ENCODE measurements at regions not wholly inside any gene's neighbourhood (a gene's known extent, or its start where the extent isn't known, plus 50 kb on each side); places are given as distances from the start of the nearest gene placed in this dataset.

DNA sequence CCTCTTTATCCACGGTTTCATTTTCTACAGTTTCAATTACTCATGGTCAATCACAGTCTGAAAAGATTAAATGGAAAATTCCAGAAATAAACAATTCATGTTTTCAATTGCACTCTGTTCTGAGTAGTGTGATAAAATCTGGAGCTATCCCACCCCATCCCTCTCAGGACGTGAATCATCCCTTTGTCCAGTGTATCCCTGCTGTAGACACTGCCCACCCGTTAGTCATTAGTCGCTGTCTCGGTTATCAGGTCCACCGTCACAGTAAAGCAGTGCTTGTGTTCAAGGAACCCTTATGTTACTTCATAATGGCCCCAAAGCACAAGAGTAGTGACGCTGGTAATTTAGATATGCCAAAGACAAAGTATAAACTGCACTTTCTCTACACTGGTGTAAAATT is 141.0 kb upstream of the LMNTD1 start:
- Histone ChIP-seq H3K27ac (no peak overlapping the region), H3K27me3 (no peaks in the 10 kb centered on the region), H3K36me3 (no peaks in the 10 kb centered on the region), H3K9me3 (peaks cover 0 to 4% of the 10 kb centered on the region in 2 donors), H3K4me1 (ENCODE audit: insufficient read depth) (no peaks in the 10 kb centered on the region), H3K4me3 (no peak overlapping the region)
- no peak for DNase-seq
- intact Hi-C loops (cut with DNase I) = no loop called here
- 26 to 33% (median 32%) methylated on average over 7 of the region's 7 CpGs for WGBS, 3 donors
- TF ChIP-seq, protein P1, sequence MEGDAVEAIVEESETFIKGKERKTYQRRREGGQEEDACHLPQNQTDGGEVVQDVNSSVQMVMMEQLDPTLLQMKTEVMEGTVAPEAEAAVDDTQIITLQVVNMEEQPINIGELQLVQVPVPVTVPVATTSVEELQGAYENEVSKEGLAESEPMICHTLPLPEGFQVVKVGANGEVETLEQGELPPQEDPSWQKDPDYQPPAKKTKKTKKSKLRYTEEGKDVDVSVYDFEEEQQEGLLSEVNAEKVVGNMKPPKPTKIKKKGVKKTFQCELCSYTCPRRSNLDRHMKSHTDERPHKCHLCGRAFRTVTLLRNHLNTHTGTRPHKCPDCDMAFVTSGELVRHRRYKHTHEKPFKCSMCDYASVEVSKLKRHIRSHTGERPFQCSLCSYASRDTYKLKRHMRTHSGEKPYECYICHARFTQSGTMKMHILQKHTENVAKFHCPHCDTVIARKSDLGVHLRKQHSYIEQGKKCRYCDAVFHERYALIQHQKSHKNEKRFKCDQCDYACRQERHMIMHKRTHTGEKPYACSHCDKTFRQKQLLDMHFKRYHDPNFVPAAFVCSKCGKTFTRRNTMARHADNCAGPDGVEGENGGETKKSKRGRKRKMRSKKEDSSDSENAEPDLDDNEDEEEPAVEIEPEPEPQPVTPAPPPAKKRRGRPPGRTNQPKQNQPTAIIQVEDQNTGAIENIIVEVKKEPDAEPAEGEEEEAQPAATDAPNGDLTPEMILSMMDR (IDR thresholded peaks at IDR 0.05) = no peak
- no peak for TF ChIP-seq POLR2A (IDR thresholded peaks at IDR 0.05)
- no peak for TF ChIP-seq EP300 (IDR thresholded peaks at IDR 0.05)

DNA sequence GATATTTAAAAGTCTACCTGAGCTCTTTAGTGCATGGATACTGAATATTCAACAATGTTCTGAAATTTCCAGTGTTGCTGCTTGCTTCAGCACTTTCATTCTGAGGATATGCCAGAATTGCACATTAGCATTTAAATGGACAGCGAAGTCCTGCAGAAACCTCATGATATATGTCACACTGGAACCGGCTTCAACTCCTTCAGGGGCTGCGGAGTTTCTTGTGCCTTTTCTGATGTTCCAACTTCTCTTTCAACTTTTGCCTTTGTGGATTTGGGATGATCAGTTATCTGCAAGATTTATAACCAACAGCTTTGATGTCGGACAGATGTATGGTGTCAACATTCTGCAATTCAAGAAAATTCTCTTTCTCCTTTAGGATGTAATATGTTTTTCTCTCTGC is 142.5 kb upstream of the LMNTD1 start:
- intact Hi-C loops (cut with DNase I) = no loop called here
- WGBS, 3 donors = 23 to 27% (median 24%) methylated on average over 4 of the region's 4 CpGs
- H3K9me3 ChIP-seq = peaks cover 0 to 4% of the 10 kb centered on the region in 2 donors
- H3K36me3 ChIP-seq = no peaks in the 10 kb centered on the region
- H3K4me3 ChIP-seq = no peak overlapping the region
- TF ChIP-seq EP300 (IDR thresholded peaks at IDR 0.05) = no peak
- no peak for TF ChIP-seq POLR2A (IDR thresholded peaks at IDR 0.05)
- TF ChIP-seq, protein P1 (IDR thresholded peaks at IDR 0.05) = no peak
- no peak overlapping the region for H3K27ac ChIP-seq
- H3K27me3 ChIP-seq = no peaks in the 10 kb centered on the region
- no peak for DNase-seq
- no peaks in the 10 kb centered on the region for H3K4me1 ChIP-seq (ENCODE audit: insufficient read depth)

DNA sequence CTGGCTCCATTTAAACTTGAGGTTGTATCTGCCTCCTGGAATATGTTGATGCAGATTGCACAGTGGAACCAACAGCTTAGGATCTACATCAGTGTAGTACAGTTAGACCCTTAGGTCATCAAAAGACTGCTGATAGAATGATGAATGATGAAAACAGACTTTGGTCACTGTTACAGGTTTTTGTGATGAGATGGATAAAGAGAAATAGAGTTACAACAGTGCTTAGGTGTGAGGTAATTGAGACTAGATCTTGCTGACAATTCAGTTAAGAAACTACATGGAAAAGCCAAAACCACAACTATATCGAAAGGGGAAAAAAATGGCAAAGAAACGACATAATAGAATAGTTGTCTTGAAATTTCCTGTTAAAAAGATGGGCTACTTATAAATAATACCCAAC is 145.7 kb upstream of the LMNTD1 start:
- Histone ChIP-seq H3K27ac (no peak overlapping the region), H3K36me3 (no peaks in the 10 kb centered on the region), H3K9me3 (peaks cover 0 to 4% of the 10 kb centered on the region in 2 donors), H3K27me3 (no peaks in the 10 kb centered on the region), H3K4me3 (no peak overlapping the region), H3K4me1 (ENCODE audit: insufficient read depth) (no peaks in the 10 kb centered on the region)
- intact Hi-C loops (cut with DNase I) = no loop called here
- TF ChIP-seq EP300 (IDR thresholded peaks at IDR 0.05) = no peak
- TF ChIP-seq POLR2A (IDR thresholded peaks at IDR 0.05) = no peak
- TF ChIP-seq, protein P1 (IDR thresholded peaks at IDR 0.05) = no peak
- 78 to 85% (median 78%) methylated on average over 2 of the region's 2 CpGs for WGBS, 3 donors
- no peak for DNase-seq

DNA sequence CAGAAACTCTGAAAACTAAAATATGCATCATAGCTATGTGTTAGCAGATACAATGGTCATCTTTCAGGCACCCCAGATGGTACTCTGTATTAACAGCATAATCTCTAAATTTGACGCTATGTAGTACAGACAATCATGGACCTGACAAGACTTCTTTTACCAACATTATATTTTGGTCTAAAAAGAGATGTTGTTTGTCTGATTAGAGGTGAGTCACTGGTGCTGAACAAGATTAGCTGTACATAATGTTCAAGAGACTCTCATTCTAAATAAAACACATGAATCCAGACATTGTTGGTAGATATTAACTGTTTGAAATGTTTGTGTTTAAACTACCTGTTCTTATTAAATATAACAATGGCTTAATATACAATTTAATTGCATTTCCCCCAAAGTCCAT is 146.4 kb upstream of the LMNTD1 start:
- Histone ChIP-seq H3K4me1 (ENCODE audit: insufficient read depth) (no peaks in the 10 kb centered on the region), H3K9me3 (peaks cover 0 to 4% of the 10 kb centered on the region in 2 donors), H3K4me3 (no peak overlapping the region), H3K36me3 (no peaks in the 10 kb centered on the region), H3K27me3 (no peaks in the 10 kb centered on the region), H3K27ac (no peak overlapping the region)
- intact Hi-C loops (cut with DNase I) = no loop called here
- TF ChIP-seq POLR2A (IDR thresholded peaks at IDR 0.05) = no peak
- TF ChIP-seq, protein P1 (IDR thresholded peaks at IDR 0.05) = no peak
- TF ChIP-seq EP300 (IDR thresholded peaks at IDR 0.05) = no peak
- DNase-seq = no peak
- WGBS, 3 donors = 65 to 73% (median 70%) methylated on average over 1 of the region's 1 CpG

DNA sequence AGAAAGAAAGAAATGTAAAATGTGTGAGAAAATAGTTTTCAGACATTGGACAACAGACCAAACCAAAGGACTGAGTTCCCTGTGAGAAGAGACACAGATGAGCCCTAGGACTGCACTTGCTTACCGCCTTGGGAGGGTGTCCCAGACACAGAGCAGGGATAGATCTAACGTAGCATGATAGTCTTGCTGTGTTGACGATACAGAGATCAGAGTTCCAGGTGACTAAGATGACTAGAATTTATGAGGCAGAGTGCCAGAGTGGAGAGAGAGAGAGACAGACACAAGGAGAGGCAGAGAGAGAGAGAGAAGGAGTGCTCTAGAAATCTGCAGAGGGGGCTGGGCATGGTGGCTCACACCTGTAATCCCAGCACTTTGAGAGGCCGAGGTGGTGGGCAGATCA is 148.2 kb upstream of the LMNTD1 start:
- DNase-seq = no peak
- H3K27me3 ChIP-seq = no peaks in the 10 kb centered on the region
- H3K4me3 ChIP-seq = no peak overlapping the region
- 60 to 67% (median 62%) methylated on average over 4 of the region's 4 CpGs for WGBS, 3 donors
- no peaks in the 10 kb centered on the region for H3K36me3 ChIP-seq
- TF ChIP-seq, protein P1 (IDR thresholded peaks at IDR 0.05) = no peak
- TF ChIP-seq EP300 (IDR thresholded peaks at IDR 0.05) = no peak
- TF ChIP-seq POLR2A (IDR thresholded peaks at IDR 0.05) = no peak
- intact Hi-C loops (cut with DNase I) = no loop called here
- H3K4me1 ChIP-seq (ENCODE audit: insufficient read depth) = no peaks in the 10 kb centered on the region
- H3K27ac ChIP-seq = no peak overlapping the region
- H3K9me3 ChIP-seq = peaks cover 0 to 3% of the 10 kb centered on the region in 2 donors
